H1 (cell line): ENCODE measurements at regions not wholly inside any gene's neighbourhood (a gene's known extent, or its start where the extent isn't known, plus 50 kb on each side); places are given as distances from the start of the nearest gene placed in this dataset.
A peak's percentile ranks its signal among the peaks of the same experiment; 100 is the strongest.

Source experiments
- CTCF ChIA-PET: fragments of 300-600 bp; sonication (Branson Sonifier 250); formaldehyde crosslinking; loops from one replicate; lab custom pipeline; 2021; ENCODE audit not compliant: partially characterized antibody; lab: Charles Lee
- POLR2A ChIA-PET: fragments of 300-600 bp; sonication (Branson Sonifier 250); formaldehyde crosslinking; loops from one replicate; lab custom pipeline; 2021; ENCODE audit warnings: inconsistent platforms; ENCODE audit not compliant: partially characterized antibody; lab: Charles Lee
- DNase-seq, 2 experiments: peaks; one replicate each; pipeline versions ENCODE4 v3.0.0 to v3.0.0-alpha.2; 2010 to 2022; ENCODE audit warnings: low spot score in 2 of 2, low read depth in 1 of 2, mixed read lengths in 1 of 2
- FAIRE-seq: peaks from 2 replicates; lab custom pipeline; 2011; peaks lifted over from hg19 to GRCh38; lab: Jason Lieb, UNC
- H2AFZ ChIP-seq: 2 replicates; pipeline ENCODE4 v1.8.1; 2012; ENCODE audit warnings: low read length, inconsistent platforms
- H2AK5ac ChIP-seq: 2 replicates; pipeline ENCODE4 v1.6.1; 2013; ENCODE audit warnings: low read depth, low read length
- H2BK120ac ChIP-seq: replicated peaks from 2 replicates; pipeline ENCODE3; 2013; ENCODE audit warnings: low read depth, low read length, inconsistent platforms
- H2BK12ac ChIP-seq: 2 replicates; pipeline ENCODE4 v1.6.1; 2013; ENCODE audit warnings: low read depth, low read length
- H2BK15ac ChIP-seq: 2 replicates; pipeline ENCODE4 v1.6.1; 2013; ENCODE audit warnings: low read length
- H2BK20ac ChIP-seq: 2 replicates; pipeline ENCODE4 v1.6.1; 2013; ENCODE audit warnings: low read length
- H2BK5ac ChIP-seq: 2 replicates; pipeline ENCODE4 v1.6.1; 2013; ENCODE audit warnings: low read depth, low read length
- H3K14ac ChIP-seq: 2 replicates; pipeline ENCODE4 v1.6.1; 2013; ENCODE audit warnings: inconsistent platforms; ENCODE audit not compliant: insufficient read length
- H3K18ac ChIP-seq: 2 replicates; pipeline ENCODE4 v1.6.1; 2013; ENCODE audit warnings: low read length; ENCODE audit errors: extremely low read depth
- H3K23ac ChIP-seq: 2 replicates; pipeline ENCODE4 v1.6.1; 2013; ENCODE audit warnings: inconsistent platforms; ENCODE audit not compliant: insufficient read length
- H3K23me2 ChIP-seq: 2 replicates; pipeline ENCODE4 v1.6.1; 2013; ENCODE audit warnings: low read depth, low read length
- H3K27ac ChIP-seq: 2 replicates; pipeline ENCODE4 v1.6.1; 2011; ENCODE audit warnings: low read depth, low read length, inconsistent platforms
- H3K27me3 ChIP-seq, 4 experiments: replicated peaks in 1 of 4; 1 replicate in 1 of 4; 2 replicates in 3 of 4; pipeline versions ENCODE4 v1.6.1 to v1.8.1; 2011 to 2013; ENCODE audit warnings: low read length in 3 of 4, mild to moderate bottlenecking in 3 of 4, inconsistent platforms in 2 of 4, mixed read lengths in 2 of 4, moderate library complexity in 1 of 4; ENCODE audit not compliant: control insufficient read depth in 3 of 4, insufficient read depth in 3 of 4; ENCODE audit errors: extremely low read depth in 1 of 4
- H3K36me3 ChIP-seq, 4 experiments: 2 replicates each; pipeline versions ENCODE4 v1.6.1 to v1.8.1; 2011 to 2013; ENCODE audit warnings: mild to moderate bottlenecking in 4 of 4, low read length in 3 of 4, moderate library complexity in 2 of 4, control low read depth in 1 of 4, inconsistent platforms in 1 of 4; ENCODE audit not compliant: insufficient read depth in 4 of 4, control insufficient read depth in 2 of 4
- H3K4ac ChIP-seq: replicated peaks from 2 replicates; pipeline ENCODE3; 2013; ENCODE audit warnings: low read length, low read depth, mixed read lengths, inconsistent platforms; ENCODE audit not compliant: insufficient read length
- H3K4me1 ChIP-seq, 4 experiments: replicated peaks in 1 of 4; 1 replicate in 1 of 4; 2 replicates in 3 of 4; pipeline versions ENCODE4 v1.6.1 to v1.8.1; 2011 to 2013; ENCODE audit warnings: low read length in 3 of 4, inconsistent platforms in 2 of 4, mixed read lengths in 1 of 4; ENCODE audit not compliant: insufficient read depth in 4 of 4, control insufficient read depth in 3 of 4
- H3K4me2 ChIP-seq, 2 experiments: 2 replicates each; pipeline versions ENCODE4 v1.6.1 to v1.8.1; 2011 to 2013; ENCODE audit warnings: low read depth in 2 of 2, low read length in 2 of 2, control low read depth in 1 of 2, inconsistent platforms in 1 of 2, mild to moderate bottlenecking in 1 of 2; ENCODE audit not compliant: insufficient read depth in 1 of 2
- H3K4me3 ChIP-seq, 4 experiments: fragments of 200-600, 300-600 bp in 1 of 4; sonication (generic), shearing (Covaris generic), sonication (Bioruptor Twin) in 1 of 4; 2 replicates each; pipeline versions ENCODE4 v1.5.1 to v1.8.1; 2011 to 2016; ENCODE audit warnings: low read length in 4 of 4, low read depth in 3 of 4, control low read depth in 2 of 4, inconsistent platforms in 2 of 4, mild to moderate bottlenecking in 2 of 4, mixed read lengths in 1 of 4, moderate library complexity in 1 of 4; ENCODE audit not compliant: insufficient read depth in 2 of 4; ENCODE audit errors: extremely low read depth in 1 of 4
- H3K56ac ChIP-seq: replicated peaks from 2 replicates; pipeline ENCODE3; 2013; ENCODE audit warnings: low read depth, mild to moderate bottlenecking, mixed read lengths, low read length, inconsistent platforms; ENCODE audit not compliant: insufficient read length
- H3K79me1 ChIP-seq: 2 replicates; pipeline ENCODE4 v1.6.1; 2013; ENCODE audit warnings: low read depth, low read length, control low read depth
- H3K79me2 ChIP-seq, 2 experiments: 2 replicates each; pipeline versions ENCODE4 v1.6.1 to v1.8.1; 2012 to 2013; ENCODE audit warnings: low read length in 2 of 2, mild to moderate bottlenecking in 2 of 2, inconsistent platforms in 1 of 2; ENCODE audit not compliant: insufficient read depth in 2 of 2, control insufficient read depth in 1 of 2
- H3K9ac ChIP-seq, 4 experiments: replicated peaks in 1 of 4; 1 replicate in 1 of 4; 2 replicates in 3 of 4; pipeline versions ENCODE4 v1.6.1 to v1.8.1; 2011 to 2013; ENCODE audit warnings: low read depth in 3 of 4, low read length in 3 of 4, control low read depth in 2 of 4, mild to moderate bottlenecking in 2 of 4, moderate library complexity in 2 of 4, inconsistent platforms in 1 of 4; ENCODE audit errors: extremely low read depth in 1 of 4
- H3K9me3 ChIP-seq, 2 experiments: 2 replicates each; pipeline versions ENCODE4 v1.6.1 to v1.8.1; 2012 to 2013; ENCODE audit warnings: mild to moderate bottlenecking in 2 of 2, moderate library complexity in 2 of 2, control low read depth in 1 of 2, inconsistent platforms in 1 of 2, low read depth in 1 of 2, low read length in 1 of 2, mixed read lengths in 1 of 2; ENCODE audit not compliant: insufficient read depth in 2 of 2
- H4K20me1 ChIP-seq, 2 experiments: replicated peaks in 1 of 2; 2 replicates each; pipeline versions ENCODE3 to v1.8.1; 2011 to 2013; ENCODE audit warnings: inconsistent platforms in 2 of 2, low read length in 2 of 2, mild to moderate bottlenecking in 1 of 2; ENCODE audit not compliant: insufficient read depth in 2 of 2, control insufficient read depth in 1 of 2
- H4K5ac ChIP-seq: 2 replicates; pipeline ENCODE4 v1.6.1; 2013; ENCODE audit warnings: low read length, low read depth, mixed read lengths, inconsistent platforms; ENCODE audit not compliant: insufficient read length
- H4K8ac ChIP-seq: 2 replicates; pipeline ENCODE4 v1.8.0; 2013; ENCODE audit warnings: mild to moderate bottlenecking, moderate library complexity, low read length, inconsistent platforms; ENCODE audit not compliant: insufficient read depth; ENCODE audit errors: extremely low read depth
- H4K91ac ChIP-seq: replicated peaks from 2 replicates; pipeline ENCODE3; 2013; ENCODE audit warnings: low read length, mixed read lengths, inconsistent platforms; ENCODE audit not compliant: insufficient read length
- ASH2L ChIP-seq: fragments of 200-600, 300-600 bp; sonication (generic); IDR thresholded peaks from one replicate; pipeline ENCODE4 v1.7.1; 2017; ENCODE audit warnings: low read length
- EGR1 ChIP-seq: IDR thresholded peaks from 2 replicates; pipeline ENCODE4 v1.6.1; 2011; ENCODE audit warnings: low read depth, low read length, borderline replicate concordance
- MAFK ChIP-seq: IDR thresholded peaks from 2 replicates; pipeline ENCODE4 v1.6.1; 2012; ENCODE audit warnings: low read depth, mild to moderate bottlenecking, improper control_type of control experiment, low read length
- NANOG ChIP-seq: IDR thresholded peaks from 2 replicates; pipeline ENCODE4 v1.6.1; 2011; ENCODE audit warnings: low read length, low read depth, mild to moderate bottlenecking, inconsistent platforms; ENCODE audit not compliant: insufficient read depth, poor library complexity, severe bottlenecking
- RXRA ChIP-seq: IDR thresholded peaks from 2 replicates; pipeline ENCODE4 v1.6.1; 2011; ENCODE audit warnings: low read depth, mild to moderate bottlenecking, low read length, moderate library complexity; ENCODE audit not compliant: insufficient read depth
- SIX5 ChIP-seq: IDR thresholded peaks from 2 replicates; pipeline ENCODE4 v1.6.1; 2011; ENCODE audit warnings: mild to moderate bottlenecking, low read depth, low read length
- TAF7 ChIP-seq: optimal IDR thresholded peaks from 2 replicates; pipeline ENCODE3; 2011; ENCODE audit warnings: low read depth, mild to moderate bottlenecking, inconsistent platforms, low read length, moderate library complexity, borderline replicate concordance
- WGBS, 2 experiments: shearing (Covaris generic) in 1 of 2; methylation state at CpG; one replicate each; pipeline versions ENCODE4 v1.1.6 to v1.1.7; 2013 to 2015; ENCODE audit warnings: low lambda C conversion rate in 2 of 2, mixed read lengths in 2 of 2, inconsistent platforms in 1 of 2, low coverage in 1 of 2, missing lambda C conversion rate in 1 of 2; ENCODE audit not compliant: insufficient replicate concordance in 2 of 2, insufficient coverage in 1 of 2, insufficient read length in 1 of 2; ENCODE audit errors: extremely low coverage in 1 of 2, missing lambda C conversion rate in 1 of 2; 5-methylcytosine and 5-hydroxymethylcytosine counted together
- TF ChIP-seq, protein P1 (sequence below): IDR thresholded peaks from 2 replicates; pipeline ENCODE4 v1.6.1; 2011; ENCODE audit warnings: low read length, improper control_type of control experiment
- TF ChIP-seq, protein P2 (sequence below): IDR thresholded peaks from 2 replicates; pipeline ENCODE4 v1.6.1; 2012; ENCODE audit warnings: inconsistent platforms

DNA sequence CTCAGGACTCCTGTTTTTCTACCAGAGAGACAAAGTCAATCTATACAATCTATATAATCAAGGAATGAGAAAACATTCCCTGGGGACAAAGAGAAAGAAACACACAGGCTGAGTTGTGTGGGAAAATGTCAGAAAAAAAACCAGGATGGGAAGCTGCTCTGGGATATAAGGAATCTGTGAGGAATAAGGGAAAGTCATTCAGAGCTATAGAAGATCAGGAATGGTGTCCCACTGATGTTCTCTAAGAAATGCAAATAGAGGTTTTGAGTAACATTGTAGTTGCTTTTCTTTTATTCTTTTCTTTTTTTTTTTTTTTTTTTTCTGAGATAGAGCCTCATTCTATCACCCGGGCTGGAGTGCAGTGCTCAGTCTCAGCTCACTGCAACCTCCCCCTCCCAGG is 605.9 kb upstream of the KLF4 start:
- peak overlapping the region; percentile 97; the same call in 1 of the 2 replicates for H2BK12ac ChIP-seq
- 44% methylated on average over 1 of the region's 1 CpG; no CpG with 5 or more reads in 1 of the 2 experiments for WGBS, 2 experiments
- no peaks in the 10 kb centered on the region for H3K79me1 ChIP-seq
- peak overlapping the region; percentile 6 to 51; a peak in 2 of 4 replicates for H3K4me2 ChIP-seq
- H3K36me3 ChIP-seq = 0 out of 8 replicates have a peak, but pooled peaks cover 0 to 2% (median 0%) of the 10 kb centered on the region in 4 experiments
- H4K5ac ChIP-seq = no peak overlapping the region
- no peak overlapping the region for H4K91ac ChIP-seq
- no peak overlapping the region for H3K4me3 ChIP-seq
- no peaks in the 10 kb centered on the region for H3K23me2 ChIP-seq
- H2AK5ac ChIP-seq = no peak overlapping the region
- no peak for FAIRE-seq
- no peak overlapping the region for H3K27ac ChIP-seq
- CTCF ChIA-PET = interaction anchor here (0.6 to 1.2 kb wide), 3 partner anchors 9 to 697 kb away, joined by 3 read pairs; no protein-coding TSS in a partner anchor
- no peaks in the 10 kb centered on the region for H3K27me3 ChIP-seq
- H2AFZ ChIP-seq = no peak overlapping the region
- no peak overlapping the region for H3K56ac ChIP-seq
- H3K4me1 ChIP-seq = peaks cover 0 to 9% (median 4%) of the 10 kb centered on the region in 4 experiments; a peak in 5 of 7 replicates
- no peak overlapping the region for H3K23ac ChIP-seq
- no peaks in the 10 kb centered on the region for H4K20me1 ChIP-seq
- peak overlapping the region; percentile 47; the same call in 1 of the 2 replicates for H2BK5ac ChIP-seq
- no peak overlapping the region for H3K14ac ChIP-seq
- peaks cover 5 to 6% of the 10 kb centered on the region in 2 experiments; a peak in 2 of 4 replicates for H3K9me3 ChIP-seq
- TF ChIP-seq RXRA (no peak), NANOG (no peak), EGR1 (no peak), ASH2L (no peak), TAF7 (no peak), SIX5 (no peak), MAFK (no peak)
- TF ChIP-seq, protein P1, sequence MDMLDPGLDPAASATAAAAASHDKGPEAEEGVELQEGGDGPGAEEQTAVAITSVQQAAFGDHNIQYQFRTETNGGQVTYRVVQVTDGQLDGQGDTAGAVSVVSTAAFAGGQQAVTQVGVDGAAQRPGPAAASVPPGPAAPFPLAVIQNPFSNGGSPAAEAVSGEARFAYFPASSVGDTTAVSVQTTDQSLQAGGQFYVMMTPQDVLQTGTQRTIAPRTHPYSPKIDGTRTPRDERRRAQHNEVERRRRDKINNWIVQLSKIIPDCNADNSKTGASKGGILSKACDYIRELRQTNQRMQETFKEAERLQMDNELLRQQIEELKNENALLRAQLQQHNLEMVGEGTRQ = no peak
- TF ChIP-seq, protein P2, sequence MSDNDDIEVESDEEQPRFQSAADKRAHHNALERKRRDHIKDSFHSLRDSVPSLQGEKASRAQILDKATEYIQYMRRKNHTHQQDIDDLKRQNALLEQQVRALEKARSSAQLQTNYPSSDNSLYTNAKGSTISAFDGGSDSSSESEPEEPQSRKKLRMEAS = no peak
- 0 out of 2 replicates have a peak overlapping the region, but pooled peaks have one; percentile 6 for H2BK20ac ChIP-seq
- H4K8ac ChIP-seq = no peak overlapping the region
- no peak overlapping the region for H3K18ac ChIP-seq
- peak overlapping the region; percentile 92 for H2BK120ac ChIP-seq
- no peak overlapping the region for H3K9ac ChIP-seq
- 0 out of 2 replicates have a peak overlapping the region, but pooled peaks have one; percentile 53 for H2BK15ac ChIP-seq
- H3K79me2 ChIP-seq = no peaks in the 10 kb centered on the region
- DNase-seq = no peak
- no peak overlapping the region for H3K4ac ChIP-seq
- POLR2A ChIA-PET = no interaction called here
